ENCODE measurements at regions not wholly inside any gene's neighbourhood (a gene's known extent, or its start where the extent isn't known, plus 50 kb on each side); places are given as distances from the start of the nearest gene placed in this dataset.

GRCh38 chr4:100257567-100257966 lies 67.3 kb upstream of the DDIT4L start:
- no peak for TF ChIP-seq EZH2 (IDR thresholded peaks at IDR 0.05; ENCODE audit: borderline replicate concordance, low read length)
- no peak for TF ChIP-seq CTCF (IDR thresholded peaks at IDR 0.05; ENCODE audit: low read length)
